Limb (tissue), 2 donors: ENCODE measurements at regions not wholly inside any gene's neighbourhood (a gene's known extent, or its start where the extent isn't known, plus 50 kb on each side); places are given as distances from the start of the nearest gene placed in this dataset.
A peak's percentile ranks its signal among the peaks of the same experiment; 100 is the strongest.
"Not testable (repeated sequence)": the region's sequence is repeated elsewhere in the genome, so short reads cannot be mapped to it uniquely, and the experiment has no call there.

Experiments used
- DNase-seq, 2 donors: peaks; one replicate each; pipeline ENCODE4 v3.0.0-alpha.2; 2016; ENCODE audit errors: extremely low spot score in 2 of 2

DNA sequence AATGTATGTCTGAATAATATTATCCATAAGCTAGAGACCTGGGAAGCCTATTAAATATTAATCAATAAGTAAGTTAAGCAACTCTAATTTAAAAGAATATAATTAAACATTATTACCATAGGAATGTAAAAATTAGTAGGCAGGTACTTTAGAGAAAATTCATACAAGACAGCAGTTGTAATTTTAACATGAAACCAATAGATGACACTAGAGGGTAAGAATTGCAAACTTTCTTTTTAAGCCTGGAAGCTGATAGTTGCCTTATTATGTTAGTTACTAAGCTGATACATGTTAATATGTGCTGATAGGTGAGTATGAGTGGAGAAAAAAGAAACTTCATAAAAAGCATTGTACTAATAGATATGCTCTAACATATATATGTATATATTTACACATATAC, 1157.4 kb downstream of the FAM133A start:
- peak in 1 of 2 donors; percentile 2 for DNase-seq

DNA sequence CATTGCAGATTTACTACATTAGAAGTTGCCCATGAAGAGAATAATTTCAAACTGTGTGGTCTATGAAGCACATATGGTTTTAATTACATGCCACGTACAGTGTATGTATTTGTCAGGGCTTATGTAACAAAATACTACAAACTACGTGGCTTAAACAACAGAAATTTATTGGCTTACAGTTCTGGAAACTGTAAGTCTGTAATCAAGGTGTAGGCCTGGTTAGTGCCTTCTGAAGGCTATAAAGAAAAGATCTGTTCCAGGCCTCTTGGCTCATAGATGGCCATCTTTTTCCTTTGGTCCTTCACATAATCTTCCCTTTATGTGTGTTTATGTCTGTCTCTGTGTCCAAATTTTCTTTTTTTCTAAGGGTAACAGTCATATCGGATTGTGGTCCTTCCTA, 1160.2 kb downstream of the FAM133A start:
- no peak for DNase-seq

DNA sequence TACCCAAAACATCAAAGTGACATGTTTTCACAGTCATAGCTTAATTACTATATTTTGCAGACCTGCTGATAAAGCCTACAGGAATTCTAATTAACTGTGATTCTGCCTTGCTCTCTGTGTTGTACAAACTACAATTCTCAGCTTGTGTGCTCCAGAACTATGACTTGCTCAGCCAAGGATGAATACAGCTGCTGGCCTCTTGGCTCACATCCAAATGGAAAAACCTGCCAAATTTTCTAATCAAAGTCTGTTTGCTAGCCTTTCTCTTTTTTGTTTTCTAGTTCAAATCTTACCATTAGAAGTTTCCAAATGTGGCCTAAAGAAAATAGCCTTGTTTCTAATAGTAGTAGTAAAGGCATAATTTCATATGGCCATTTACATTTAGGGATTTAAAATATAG, 1176.8 kb downstream of the FAM133A start:
- DNase-seq: peak in 1 of 2 donors; percentile 30

DNA sequence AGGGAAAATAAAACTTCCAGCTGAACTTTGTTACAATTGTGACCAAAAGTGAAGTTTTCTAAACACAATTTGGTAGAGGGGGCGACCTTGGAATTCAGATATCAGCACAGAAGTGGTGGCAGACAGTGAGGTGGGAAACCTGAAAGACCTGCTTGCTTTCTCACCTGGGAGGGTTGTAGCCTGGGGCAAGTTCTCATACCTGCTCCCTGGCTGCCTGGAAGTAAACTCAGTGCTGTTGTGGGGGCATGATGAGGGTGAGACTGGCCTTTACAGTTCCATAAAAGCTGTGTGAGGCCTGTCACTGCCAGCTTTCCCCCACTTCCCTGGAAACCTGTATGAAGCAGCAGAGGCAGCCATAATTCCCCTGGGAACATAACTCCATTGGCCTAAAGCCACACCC, 1180.2 kb downstream of the FAM133A start:
- DNase-seq: peak in 1 of 2 donors; percentile 12

DNA sequence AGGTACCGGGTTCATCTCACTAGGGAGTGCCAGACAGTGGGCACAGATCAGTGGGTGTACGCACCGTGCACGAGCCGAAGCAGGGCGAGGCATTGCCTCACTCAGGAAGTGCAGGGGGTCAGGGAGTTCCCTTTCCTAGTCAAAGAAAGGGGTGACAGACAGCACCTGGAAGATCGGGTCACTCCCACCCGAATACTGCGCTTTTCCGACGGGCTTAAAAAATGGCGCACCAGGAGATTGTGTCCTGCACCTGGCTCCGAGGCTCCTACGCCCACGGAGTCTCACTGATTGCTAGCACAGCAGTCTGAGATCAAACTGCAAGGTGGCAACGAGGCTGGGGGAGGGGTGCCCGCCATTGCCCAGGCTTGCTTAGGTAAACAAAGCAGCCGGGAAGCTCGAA, 1188.5 kb downstream of the FAM133A start:
- not testable (repeated sequence) for DNase-seq

DNA sequence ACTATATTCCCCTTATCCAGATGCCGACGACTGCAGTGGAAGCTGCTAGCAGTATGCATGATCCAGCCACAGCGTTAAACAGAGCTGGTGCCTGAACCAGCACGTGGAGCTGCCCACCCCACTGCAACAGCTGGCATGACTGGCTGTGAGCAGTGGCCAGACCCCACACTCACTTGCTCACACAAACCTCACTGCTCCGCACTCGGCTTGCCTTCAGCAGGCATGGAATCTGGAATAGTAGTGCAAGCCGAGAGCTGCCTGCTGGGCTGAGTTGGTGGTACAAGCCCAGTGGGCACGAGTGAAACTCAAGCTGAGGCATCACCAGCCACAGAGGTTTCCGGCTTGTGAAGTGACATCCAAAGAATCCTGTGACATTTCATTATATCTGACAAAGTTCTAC, 1197.6 kb downstream of the FAM133A start:
- DNase-seq: no peak

DNA sequence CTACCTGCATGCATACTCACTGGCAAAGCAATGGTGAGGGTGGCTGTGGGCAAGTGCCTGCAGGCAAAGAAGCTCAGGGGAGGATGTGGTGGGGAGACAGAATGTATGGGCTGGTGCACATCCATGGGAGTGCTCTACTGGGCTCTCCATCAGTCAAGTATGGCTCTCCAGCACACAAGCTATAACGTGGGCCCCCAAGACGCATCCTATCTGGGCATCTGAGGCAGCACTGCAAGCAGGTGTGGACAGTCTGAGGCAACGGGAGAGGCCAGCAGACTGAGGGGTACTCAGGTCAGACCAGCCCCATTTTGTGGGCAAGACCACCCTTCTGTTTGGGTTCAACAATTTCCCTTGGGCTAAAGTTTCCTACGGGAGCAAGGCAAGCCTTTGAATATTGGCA, 1227.8 kb downstream of the FAM133A start:
- no peak for DNase-seq

DNA sequence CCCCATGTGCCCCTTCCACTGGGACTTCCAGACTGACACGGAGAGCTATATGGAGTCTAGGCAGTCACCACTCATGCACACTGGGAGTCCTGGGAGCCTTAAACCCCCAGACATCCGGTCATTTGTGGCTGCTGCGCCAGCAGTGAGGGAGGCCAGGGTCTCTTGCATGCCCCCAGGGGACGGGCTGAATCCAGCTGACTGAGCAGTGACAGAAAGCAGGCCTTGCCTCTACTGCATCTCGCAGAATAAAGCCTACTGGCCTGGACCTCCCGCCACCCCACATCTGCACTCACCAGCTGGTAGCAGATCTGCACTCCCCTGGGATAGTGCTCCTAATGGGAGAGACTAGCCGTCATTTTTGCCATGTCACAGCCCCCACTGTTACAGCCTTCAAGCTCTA, 1234.2 kb downstream of the FAM133A start:
- no peak for DNase-seq

DNA sequence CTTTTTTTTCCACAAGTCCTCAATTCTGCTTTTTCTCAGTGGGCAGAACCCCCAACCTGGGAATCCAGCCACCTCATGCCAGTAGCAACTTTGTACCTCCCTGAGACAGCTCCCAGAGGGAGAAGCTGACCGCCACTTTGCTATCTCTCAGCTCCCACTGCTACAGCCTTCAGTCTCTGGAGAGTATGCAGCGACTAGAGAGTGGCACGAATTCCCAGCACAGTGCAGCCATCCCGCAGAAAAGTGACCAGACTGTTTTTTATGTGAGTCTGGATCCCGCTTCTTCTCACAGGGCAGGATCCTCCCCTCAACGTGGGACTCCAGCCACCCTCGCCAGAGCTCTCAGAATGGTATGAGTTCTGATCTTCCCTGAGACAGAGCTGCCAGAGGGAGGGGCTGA, 1234.6 kb downstream of the FAM133A start:
- no peak for DNase-seq

DNA sequence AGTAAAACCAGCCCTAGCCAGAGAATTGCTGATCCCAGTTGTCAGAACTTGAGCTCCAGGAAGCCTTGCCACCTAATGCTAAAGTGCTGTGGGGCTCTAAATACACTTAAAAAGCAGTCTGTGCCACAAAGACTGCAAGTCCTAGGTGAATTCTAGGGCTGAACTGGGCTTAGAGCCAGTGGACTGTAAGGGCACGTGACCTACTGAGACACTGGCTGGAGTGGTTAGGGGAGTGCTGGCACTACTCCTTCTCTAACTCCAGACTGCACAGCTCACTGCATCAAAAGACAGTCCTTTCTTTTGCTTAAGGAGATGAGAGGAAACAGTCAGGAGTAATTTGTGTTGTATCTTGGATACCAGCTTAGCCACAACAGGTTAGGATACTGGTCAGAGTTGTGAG, 1240.2 kb downstream of the FAM133A start:
- no peak for DNase-seq

DNA sequence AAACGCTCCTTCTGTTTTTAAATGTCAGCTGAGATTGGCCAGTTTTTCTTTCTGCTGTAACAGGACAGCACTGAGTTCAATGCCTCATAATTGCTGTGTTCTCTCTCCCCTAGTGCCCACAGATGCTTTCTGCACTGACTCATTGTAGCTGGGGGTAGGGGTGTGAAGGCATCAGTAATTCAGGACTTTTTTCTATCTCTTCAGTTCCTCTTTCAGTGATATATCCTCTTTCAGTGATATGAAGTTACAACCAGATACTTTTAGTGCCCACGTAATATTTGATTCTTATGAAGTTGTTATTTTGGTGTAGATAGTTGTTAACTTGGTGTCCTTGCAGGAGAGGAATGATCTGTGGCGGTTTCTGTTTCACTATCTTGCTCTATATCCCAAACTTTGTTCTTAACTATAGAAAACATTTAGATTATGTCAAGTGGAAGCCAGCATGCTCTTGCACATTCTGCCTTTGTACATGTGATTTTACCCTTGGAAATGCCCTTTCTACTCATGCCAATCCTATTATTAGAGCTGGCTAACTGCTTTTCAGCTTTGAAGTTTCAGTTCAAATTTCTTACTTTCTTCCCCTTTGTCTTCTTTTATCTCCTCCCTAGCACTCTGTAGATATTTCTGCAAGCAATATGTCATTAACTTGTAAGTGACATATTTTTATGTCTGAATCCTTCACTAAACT, 1258.4 kb downstream of the FAM133A start:
- DNase-seq: no peak

DNA sequence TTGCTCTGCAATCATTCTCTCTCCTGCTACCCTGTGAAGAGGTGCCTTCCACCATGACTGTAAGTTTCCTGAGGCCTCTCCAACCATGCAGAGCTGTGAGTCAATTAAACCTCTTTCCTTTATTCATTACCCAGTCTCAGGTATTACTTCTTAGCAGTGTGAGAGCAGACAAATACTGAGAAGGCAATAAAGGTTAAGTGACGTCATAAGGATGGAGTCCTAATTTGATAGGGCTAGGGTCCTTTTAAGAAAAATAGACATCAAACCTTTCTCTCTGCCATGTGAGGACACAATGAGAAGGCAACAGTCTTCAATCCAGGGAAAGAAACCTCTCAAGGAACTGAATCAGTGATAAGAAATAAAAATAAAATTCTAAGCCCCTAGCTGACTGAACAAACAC, 1262.7 kb downstream of the FAM133A start:
- no peak for DNase-seq

DNA sequence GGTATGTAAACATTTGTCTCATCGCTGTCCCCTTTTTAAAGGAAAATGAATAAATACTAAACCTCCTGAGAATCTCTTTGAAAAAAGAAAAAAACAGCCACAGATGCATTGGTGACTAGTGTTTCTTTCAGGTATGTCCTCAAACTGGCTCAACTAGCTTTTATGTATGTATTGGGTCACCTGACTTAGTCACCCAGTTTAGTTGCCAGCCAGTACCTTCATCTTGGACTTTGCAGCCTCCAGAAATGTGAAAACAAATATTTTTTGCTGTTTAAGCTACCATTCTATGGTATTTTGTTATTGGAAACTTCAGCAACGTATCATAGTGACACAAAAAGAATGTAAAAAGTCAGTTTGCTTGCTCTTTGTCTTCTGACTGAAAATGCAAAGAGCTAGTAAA, 1263.5 kb downstream of the FAM133A start:
- DNase-seq: no peak

DNA sequence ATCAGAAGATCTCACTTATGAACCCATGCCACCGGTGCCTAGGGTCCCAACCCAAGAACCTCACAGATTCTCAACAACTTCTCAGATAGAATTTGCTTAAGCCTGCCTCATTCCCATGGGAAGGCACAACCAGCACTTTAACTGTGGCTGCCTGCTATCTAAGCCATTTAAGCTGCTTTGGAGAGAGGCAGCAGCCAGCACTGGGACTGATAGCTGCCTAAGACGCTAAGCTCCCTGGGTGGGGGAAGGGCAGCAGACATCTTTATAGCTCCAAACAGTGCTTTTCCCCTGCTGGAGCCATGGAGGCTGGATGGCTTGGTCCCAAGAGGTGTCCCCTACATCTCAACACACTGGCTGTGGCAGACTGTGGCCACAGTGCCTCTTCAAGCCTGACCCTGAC, 1268.6 kb downstream of the FAM133A start:
- no peak for DNase-seq

DNA sequence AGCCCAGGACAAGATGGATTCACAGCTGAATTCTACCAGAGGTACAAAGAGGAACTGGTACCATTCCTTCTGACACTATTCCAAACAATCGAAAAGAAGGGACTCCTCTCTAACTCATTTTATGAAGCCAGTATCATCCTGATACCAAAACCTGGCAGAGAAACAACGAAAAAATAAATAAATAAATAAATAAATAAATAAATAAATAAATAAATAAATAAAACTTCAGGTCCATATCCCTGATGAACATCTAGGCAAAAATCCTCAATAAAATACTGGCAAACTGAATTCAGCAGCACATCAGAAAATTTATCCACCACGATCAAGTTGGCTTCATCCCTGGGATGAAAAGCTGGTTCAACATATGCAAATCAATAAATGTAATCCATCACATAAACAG, 1272.1 kb downstream of the FAM133A start:
- DNase-seq: not testable (repeated sequence)

DNA sequence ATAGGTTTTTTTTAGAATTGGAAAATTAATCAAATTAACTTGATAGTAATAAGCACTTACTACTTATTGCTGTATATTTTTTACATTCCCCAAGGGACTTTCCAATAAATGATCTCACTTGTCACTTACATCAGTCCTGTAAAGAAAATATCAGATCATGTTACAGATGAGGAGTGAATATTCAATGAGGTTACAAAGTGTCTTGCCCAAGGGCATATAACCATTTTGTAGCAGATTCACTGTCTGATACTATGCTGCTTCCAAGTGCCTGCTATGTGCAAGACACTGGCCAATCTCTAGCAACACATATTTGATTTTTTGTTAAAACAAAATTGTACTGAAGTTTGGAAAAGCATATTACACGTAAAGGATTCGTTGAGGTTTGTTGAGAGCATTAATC, 1287.7 kb downstream of the FAM133A start:
- DNase-seq: no peak

DNA sequence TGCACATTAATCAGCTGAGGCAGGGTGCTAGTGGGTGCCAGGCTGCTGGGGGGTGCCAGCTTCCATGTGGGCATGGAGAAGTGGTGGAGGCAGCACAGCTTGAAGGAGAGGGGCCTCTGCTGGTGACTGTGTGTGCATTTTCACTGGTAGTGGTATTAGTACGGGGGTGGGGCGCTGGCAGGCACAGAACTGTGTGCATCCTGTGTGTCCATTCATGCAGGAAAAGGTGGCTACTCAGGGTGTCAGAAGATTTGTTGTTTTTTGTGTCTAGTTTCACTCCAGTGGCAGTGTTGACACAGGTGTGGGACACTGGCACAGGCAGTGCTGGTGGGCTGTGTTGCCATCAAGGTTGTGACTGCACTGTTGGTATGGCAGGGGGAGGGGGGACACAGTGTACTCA, 1303.6 kb downstream of the FAM133A start:
- no peak for DNase-seq

DNA sequence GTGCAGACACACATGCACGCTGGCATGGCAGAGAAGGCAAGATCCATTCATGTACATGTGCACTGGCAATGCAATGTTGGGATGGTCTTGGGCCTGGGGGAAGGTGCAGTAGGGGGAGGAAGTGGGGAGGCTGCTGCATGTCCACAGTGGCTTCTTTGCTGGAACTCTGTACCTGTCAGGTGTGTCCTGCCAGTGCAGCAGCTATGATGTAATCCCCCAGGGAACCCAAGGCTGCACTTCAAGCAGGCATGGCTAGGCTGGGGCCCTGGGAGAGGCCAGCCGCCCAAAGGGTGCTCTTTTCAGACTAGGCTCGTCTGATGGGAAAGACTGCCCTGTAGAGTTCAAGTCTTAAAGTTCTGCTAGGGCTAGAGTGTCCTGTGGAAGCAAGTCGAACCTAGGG, 1304.0 kb downstream of the FAM133A start:
- DNase-seq: no peak
